Esophagus squamous epithelium (tissue), 5 donors: ENCODE measurements at regions not wholly inside any gene's neighbourhood (a gene's known extent, or its start where the extent isn't known, plus 50 kb on each side); places are given as distances from the start of the nearest gene placed in this dataset.

Experiments used
- DNase-seq: peaks from one replicate; lab custom pipeline; 2025; lab: John Stamatoyannopoulos, UW
- H3K27ac ChIP-seq, 4 donors: fragments of 200-600 bp; sonication (generic); one replicate each; pipeline ENCODE4 v1.5.1; 2016 to 2019; ENCODE audit warnings: mild to moderate bottlenecking in 1 of 4
- H3K27me3 ChIP-seq, 4 donors: fragments of 200-600 bp; sonication (generic); 1 replicate in 3 of 4; 2 replicates in 1 of 4; pipeline versions ENCODE4 v1.5.1 to v1.6.0; 2017 to 2021; ENCODE audit warnings: antibody characterized with exemption in 1 of 4
- H3K36me3 ChIP-seq, 3 donors: fragments of 200-600 bp; sonication (generic); one replicate each; pipeline ENCODE4 v1.5.1; 2016 to 2019
- H3K4me1 ChIP-seq, 3 donors: fragments of 200-600 bp; sonication (generic); one replicate each; pipeline ENCODE4 v1.5.1; 2017 to 2019
- H3K4me3 ChIP-seq, 4 donors: fragments of 200-600 bp; sonication (generic); 1 replicate in 3 of 4; 2 replicates in 1 of 4; pipeline ENCODE4 v1.5.1; 2016 to 2019; ENCODE audit warnings: mild to moderate bottlenecking in 2 of 4, moderate library complexity in 1 of 4
- H3K9me3 ChIP-seq, 3 donors: fragments of 200-600 bp; sonication (generic); one replicate each; pipeline ENCODE4 v1.5.1; 2016 to 2019
- POLR2A ChIP-seq, 4 donors: fragments of 450-650 bp; IDR thresholded peaks; one replicate each; pipeline ENCODE4 v1.6.1; 2017; ENCODE audit warnings: antibody characterized with exemption in 4 of 4, mild to moderate bottlenecking in 4 of 4, moderate library complexity in 3 of 4
- WGBS, 2 donors: methylation state at CpG; one replicate each; pipeline ENCODE4 v1.1.5; 2018; 5-methylcytosine and 5-hydroxymethylcytosine counted together
- intact Hi-C: fragments of 100-400 bp; cut with DNase I; formaldehyde crosslinking; loops from one replicate; pipeline ENCODE4 v1.15.0; 2022
- TF ChIP-seq, protein P1 (sequence below), 6 experiments: fragments of 450-650 bp in 4 of 6; fragments of 200-600 bp in 2 of 6; sonication (generic) in 2 of 6; IDR thresholded peaks; one replicate each; pipeline ENCODE4 v1.5.1; 2016 to 2019; ENCODE audit warnings: antibody characterized with exemption in 6 of 6, mild to moderate bottlenecking in 4 of 6, moderate library complexity in 4 of 6
- donor health status: DM: yes; HTN: yes; CAD: no.

DNA sequence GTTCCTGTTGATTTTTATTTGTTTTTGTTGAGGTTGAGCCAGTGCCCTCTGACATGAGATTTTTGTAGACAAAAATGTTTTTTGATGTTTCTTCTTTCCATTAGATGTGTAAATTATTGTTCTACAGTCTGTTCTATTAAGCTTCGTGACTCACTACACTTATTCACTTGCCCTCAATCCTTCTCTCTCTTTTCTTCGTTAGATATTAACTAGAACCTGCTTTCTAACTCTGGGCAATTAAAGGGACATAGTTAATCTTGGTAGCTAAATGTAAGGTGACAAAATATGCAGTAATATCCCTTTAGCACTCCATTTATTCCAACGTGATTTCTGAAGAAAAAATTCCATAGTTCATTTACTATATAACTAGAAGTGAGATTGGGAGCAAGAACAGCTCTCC, 333.9 kb downstream of the PDHA2 start:
- no peaks in the 10 kb centered on the region for H3K27me3 ChIP-seq
- TF ChIP-seq, protein P1, sequence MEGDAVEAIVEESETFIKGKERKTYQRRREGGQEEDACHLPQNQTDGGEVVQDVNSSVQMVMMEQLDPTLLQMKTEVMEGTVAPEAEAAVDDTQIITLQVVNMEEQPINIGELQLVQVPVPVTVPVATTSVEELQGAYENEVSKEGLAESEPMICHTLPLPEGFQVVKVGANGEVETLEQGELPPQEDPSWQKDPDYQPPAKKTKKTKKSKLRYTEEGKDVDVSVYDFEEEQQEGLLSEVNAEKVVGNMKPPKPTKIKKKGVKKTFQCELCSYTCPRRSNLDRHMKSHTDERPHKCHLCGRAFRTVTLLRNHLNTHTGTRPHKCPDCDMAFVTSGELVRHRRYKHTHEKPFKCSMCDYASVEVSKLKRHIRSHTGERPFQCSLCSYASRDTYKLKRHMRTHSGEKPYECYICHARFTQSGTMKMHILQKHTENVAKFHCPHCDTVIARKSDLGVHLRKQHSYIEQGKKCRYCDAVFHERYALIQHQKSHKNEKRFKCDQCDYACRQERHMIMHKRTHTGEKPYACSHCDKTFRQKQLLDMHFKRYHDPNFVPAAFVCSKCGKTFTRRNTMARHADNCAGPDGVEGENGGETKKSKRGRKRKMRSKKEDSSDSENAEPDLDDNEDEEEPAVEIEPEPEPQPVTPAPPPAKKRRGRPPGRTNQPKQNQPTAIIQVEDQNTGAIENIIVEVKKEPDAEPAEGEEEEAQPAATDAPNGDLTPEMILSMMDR (IDR thresholded peaks at IDR 0.05), result no peak
- TF ChIP-seq POLR2A (IDR thresholded peaks at IDR 0.05), result no peak
- H3K9me3 ChIP-seq, result peaks cover 0 to 7% (median 0%) of the 10 kb centered on the region in 3 donors
- no peak for DNase-seq
- no peak overlapping the region for H3K4me3 ChIP-seq
- no peak overlapping the region for H3K27ac ChIP-seq
- H3K36me3 ChIP-seq, result no peaks in the 10 kb centered on the region
- 46 to 50% methylated on average over 3 of the region's 3 CpGs for WGBS, 2 donors
- intact Hi-C loops, result no loop called here
- H3K4me1 ChIP-seq, result no peaks in the 10 kb centered on the region

DNA sequence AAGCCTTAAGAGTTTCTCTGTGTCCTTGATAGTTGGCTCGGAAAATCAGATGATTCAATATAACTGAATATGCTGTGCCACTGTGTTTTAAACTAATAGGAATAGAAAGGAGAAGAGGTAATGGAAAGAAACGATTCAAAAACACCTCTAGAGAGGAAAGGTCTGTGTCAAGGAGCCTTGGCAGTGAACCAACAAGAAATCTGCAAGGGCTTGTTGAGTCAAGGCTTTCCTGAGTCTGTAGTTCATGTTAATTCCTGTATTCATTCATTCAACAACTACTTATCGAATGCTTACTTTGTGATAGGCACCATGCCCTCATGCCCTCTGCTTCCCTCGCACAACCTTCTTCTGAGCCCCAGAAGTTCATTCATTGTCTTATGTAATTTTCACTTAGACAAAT, 336.0 kb downstream of the PDHA2 start:
- TF ChIP-seq, protein P1 (IDR thresholded peaks at IDR 0.05), result no peak
- TF ChIP-seq POLR2A (IDR thresholded peaks at IDR 0.05), result no peak
- Histone ChIP-seq H3K36me3 (no peaks in the 10 kb centered on the region), H3K27ac (no peak overlapping the region), H3K4me3 (no peak overlapping the region), H3K4me1 (no peaks in the 10 kb centered on the region), H3K9me3 (no peaks in the 10 kb centered on the region), H3K27me3 (no peaks in the 10 kb centered on the region)
- intact Hi-C loops, result no loop called here
- WGBS, 2 donors, result 22 to 47% methylated on average over 4 of the region's 4 CpGs
- no peak for DNase-seq

DNA sequence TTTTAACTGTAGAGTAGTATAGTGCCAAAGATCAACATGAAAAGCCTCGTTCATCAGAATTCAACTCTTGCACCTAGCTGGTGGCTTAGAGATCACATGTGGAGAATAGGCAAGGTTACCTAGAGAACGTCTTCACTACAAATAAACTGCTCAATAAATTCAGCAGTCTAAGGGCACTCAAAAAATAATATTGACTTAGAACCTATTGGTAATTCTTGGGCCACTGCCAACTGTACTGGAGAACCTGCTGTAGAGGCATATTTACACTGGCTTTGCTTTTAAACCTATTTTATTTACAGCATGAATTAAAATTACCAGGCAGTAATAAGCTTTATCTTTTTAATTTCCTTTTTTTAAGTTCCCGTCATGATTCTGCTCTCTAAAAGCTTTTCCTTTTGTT, 343.7 kb downstream of the PDHA2 start:
- Histone ChIP-seq H3K36me3 (no peaks in the 10 kb centered on the region), H3K4me1 (no peaks in the 10 kb centered on the region), H3K4me3 (no peak overlapping the region), H3K9me3 (no peaks in the 10 kb centered on the region), H3K27ac (no peak overlapping the region), H3K27me3 (no peaks in the 10 kb centered on the region)
- TF ChIP-seq, protein P1 (IDR thresholded peaks at IDR 0.05), result no peak
- no peak for TF ChIP-seq POLR2A (IDR thresholded peaks at IDR 0.05)
- WGBS, 2 donors, result 42 to 56% methylated on average over 3 of the region's 3 CpGs
- intact Hi-C loops, result no loop called here
- no peak for DNase-seq

DNA sequence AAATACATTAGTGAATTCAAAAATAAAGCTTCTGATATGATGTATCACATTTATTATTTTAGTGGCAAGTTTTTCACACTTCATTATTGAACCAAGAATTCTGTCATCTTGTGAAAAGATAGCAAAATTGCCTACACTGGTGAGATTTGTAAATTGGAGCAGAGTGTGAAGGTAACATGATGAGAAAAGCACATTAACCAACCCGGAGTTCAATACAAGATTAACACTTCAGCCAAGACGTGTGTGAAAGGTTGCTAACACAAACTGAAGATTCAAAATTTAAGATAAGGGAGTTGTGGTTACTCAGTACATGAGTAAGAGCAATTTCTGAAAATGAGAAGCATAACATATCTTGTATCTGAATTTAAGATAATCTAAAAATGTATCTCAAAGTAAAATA, 346.7 kb downstream of the PDHA2 start:
- H3K9me3 ChIP-seq, result no peaks in the 10 kb centered on the region
- H3K27ac ChIP-seq, result no peak overlapping the region
- DNase-seq, result no peak
- intact Hi-C loops, result no loop called here
- H3K4me3 ChIP-seq, result no peak overlapping the region
- H3K27me3 ChIP-seq, result no peaks in the 10 kb centered on the region
- H3K4me1 ChIP-seq, result no peaks in the 10 kb centered on the region
- TF ChIP-seq, protein P1 (IDR thresholded peaks at IDR 0.05), result no peak
- no peak for TF ChIP-seq POLR2A (IDR thresholded peaks at IDR 0.05)
- no peaks in the 10 kb centered on the region for H3K36me3 ChIP-seq
- WGBS, 2 donors, result 23 to 43% methylated on average over 2 of the region's 2 CpGs

DNA sequence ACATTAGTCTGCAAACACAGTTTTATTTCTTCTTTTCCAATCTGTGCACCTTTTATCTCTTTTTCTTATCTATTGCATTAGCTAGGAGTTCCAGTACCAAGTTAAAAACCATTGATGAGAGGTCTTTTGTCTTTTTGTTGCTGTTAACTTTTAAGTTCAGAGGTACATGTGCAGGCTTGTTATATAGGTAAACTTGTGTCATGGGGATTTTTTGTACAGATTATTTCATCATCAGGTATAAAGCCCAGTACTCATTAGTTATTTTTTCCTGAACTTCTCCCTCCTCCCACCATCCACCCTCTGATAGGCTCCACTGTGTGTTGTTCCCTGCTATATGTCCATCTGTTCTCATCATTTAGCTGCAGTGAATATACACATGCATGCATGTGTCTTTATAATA, 349.9 kb downstream of the PDHA2 start:
- Histone ChIP-seq H3K36me3 (no peaks in the 10 kb centered on the region), H3K4me3 (no peak overlapping the region), H3K4me1 (no peaks in the 10 kb centered on the region), H3K27me3 (no peaks in the 10 kb centered on the region), H3K9me3 (no peaks in the 10 kb centered on the region), H3K27ac (no peak overlapping the region)
- TF ChIP-seq POLR2A (IDR thresholded peaks at IDR 0.05), result no peak
- TF ChIP-seq, protein P1 (IDR thresholded peaks at IDR 0.05), result no peak
- intact Hi-C loops, result no loop called here
- DNase-seq, result no peak
